HG02678 (cell line): ENCODE measurements at regions not wholly inside any gene's neighbourhood (a gene's known extent, or its start where the extent isn't known, plus 50 kb on each side); places are given as distances from the start of the nearest gene placed in this dataset.

Source experiments
- ATAC-seq: cut with Tn5 transposase; IDR thresholded peaks from one replicate; pipeline ENCODE4 v1.9.1; 2021; ENCODE audit warnings: mild to moderate bottlenecking, moderate library complexity; ENCODE audit not compliant: unreplicated experiment

DNA sequence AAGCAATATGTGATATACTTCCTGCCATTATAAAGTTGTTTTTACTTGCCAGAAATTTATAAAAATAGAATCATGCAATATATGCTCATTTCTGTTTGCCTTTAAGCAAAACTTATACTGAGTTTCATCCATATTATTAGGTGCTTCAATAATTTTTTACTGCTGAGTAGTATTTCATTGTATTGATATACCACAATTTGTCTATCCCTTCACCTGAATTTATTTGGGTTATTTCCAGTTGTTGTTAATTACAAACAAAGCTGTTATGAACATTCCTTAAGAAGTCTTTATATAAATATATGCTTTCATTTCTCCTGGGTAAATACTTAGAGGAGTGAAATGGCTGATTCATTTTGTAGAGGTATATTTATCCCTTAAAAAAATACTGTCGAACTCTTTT, 864.1 kb downstream of the HACE1 start:
- ATAC-seq = no peak

GRCh38 chr6:103983860-103984259, 875.9 kb downstream of the HACE1 start:
- no peak for ATAC-seq

- no peak for ATAC-seq
Observed at GRCh38 chr6:103983011-103983410, 876.7 kb downstream of the HACE1 start.

- no peak for ATAC-seq
Observed at GRCh38 chr6:103982574-103982973, 877.1 kb downstream of the HACE1 start.

GRCh38 chr6:103979308-103979707, 880.4 kb downstream of the HACE1 start:
- no peak for ATAC-seq

GRCh38 chr6:103937389-103937788, 922.3 kb downstream of the HACE1 start:
- ATAC-seq = no peak

DNA sequence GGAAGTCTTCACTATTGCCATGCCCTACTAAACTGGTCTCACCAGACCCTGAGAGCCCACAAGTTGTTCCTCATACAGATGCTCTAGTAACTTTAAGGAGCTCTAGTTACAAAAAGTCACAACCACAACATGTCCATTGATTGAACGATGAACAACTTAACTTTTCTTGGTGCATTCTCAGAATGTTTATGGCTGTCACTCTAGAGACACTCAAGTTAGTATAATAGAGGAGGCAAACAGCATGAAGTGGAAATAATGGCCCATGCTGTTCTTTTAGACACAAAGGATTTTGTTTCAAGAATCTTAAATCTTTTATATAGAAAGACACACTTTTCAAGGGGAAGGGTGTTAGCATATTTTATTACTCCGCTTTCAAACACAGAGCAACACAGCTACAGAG, 934.4 kb downstream of the HACE1 start:
- ATAC-seq = no peak

- no peak for ATAC-seq
Observed at GRCh38 chr6:103910018-103910417, 949.7 kb downstream of the HACE1 start.

- no peak for ATAC-seq
Observed at GRCh38 chr6:103908898-103909297, 950.8 kb downstream of the HACE1 start.

DNA sequence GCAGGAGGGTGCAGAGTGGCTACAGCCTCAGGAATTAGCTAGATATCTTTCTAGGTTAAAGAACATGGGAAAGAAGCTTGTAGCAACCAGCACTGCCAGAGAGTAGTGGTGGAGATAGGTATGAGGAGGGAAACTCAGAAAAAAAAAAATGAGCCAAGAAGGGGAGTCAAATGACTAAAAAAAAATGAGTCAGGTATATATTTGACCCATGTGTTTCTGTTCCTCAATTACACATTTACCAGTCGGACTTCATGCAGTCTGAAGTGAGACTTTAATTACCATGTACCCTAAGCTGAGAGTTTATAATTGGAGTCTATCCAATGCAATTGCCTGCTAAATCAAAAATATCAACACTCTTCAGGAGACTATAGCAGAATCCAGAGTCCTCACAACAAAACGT, 964.6 kb downstream of the HACE1 start:
- ATAC-seq = no peak

DNA sequence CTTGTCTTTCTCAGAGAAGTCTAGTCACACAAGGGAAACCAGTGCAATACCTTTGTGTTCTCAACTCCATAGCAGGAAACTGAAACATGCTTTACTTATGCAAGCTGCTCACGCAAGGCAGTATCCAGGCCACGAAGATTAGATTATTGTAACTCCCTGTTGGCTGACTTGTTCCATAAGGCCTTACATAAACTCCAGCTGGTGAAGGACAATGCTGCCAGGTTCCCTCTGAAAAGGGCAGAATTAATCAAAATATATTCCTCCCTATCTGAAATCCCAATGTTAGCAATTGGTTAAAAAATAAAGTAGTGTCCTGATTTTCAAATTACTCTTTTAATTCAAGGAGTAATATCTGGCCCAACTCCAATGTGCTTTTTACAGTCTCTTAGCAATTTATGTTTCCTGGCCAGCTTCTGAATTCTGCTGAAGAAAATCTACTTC, 966.6 kb downstream of the HACE1 start:
- no peak for ATAC-seq

- ATAC-seq = no peak
Observed at GRCh38 chr6:103886951-103887350, 972.8 kb downstream of the HACE1 start.

DNA sequence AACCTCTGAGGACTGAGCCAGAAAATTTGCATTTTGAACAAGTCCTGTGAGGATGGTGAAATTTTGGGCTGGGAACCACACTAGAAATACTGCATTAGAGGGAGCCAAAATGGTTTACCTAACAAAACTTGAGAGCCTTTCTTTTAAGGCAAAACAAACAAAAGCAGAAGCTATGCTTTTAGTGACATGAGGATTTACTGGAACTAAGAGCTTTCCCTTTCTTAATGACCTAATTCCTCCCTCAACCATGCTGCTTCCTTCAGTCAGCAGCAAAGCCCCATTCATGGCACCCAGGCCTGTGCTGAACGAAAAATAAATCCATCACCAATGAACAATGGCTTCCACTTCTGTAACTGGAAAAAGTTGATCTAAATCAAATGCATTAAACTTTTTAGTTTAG, 974.3 kb downstream of the HACE1 start:
- ATAC-seq = no peak

DNA sequence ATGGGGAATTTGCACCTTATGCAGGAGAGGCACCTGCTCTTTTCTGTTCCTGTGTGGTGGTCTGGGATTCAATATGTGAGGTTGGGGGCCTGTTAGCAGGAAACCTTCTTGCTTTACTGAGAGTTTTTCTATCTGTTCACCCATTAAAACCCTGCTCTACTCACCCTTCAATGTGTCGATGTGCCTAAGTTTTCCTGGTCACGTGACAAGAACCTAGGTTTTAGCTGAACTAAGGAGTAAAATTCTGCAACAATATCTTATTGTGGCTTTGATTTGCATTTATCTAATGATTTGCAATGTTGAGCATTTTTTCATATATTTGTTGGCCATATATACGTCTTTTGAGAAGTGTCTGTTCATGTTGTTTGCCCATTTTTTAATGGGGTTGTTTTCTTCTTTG, 979.9 kb downstream of the HACE1 start:
- no peak for ATAC-seq

DNA sequence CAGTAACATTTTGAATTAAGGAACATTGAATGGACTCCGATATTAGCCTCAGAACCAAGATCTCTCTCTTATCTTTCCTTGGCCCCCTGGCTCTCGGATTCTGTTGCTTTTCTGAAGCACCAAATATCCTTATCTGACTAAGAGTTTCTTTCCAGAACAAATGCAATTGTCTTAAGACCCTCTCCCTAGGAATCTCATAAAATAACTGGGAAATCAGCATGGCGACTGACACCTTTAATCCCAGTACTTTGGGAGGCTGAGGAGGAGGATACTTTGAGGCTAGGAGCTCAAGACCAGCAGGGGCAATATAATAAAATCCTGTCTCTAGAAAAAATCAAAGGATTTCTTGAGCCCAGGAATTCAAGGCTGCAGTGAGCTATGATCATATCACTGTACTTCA, 984.5 kb downstream of the HACE1 start:
- no peak for ATAC-seq

GRCh38 chr6:103874575-103874974, 985.1 kb downstream of the HACE1 start:
- ATAC-seq = no peak

DNA sequence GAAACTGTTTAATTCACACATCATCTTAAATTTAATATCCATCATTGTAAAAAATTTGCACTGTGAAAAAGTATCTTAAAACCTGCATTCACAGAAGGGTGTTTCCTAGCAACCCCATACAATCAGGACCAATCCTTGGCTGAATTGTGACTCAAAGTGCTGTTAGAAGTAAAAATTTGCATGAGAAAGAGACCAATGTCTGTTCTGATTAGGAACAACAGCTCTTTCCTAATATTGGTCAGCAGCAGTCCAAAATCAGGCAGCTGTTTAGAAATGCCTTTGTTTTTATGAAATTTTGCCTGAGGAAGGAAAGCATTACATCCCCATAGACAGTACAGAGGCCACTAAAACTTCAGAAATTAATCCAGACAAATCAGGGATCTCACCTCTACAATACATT, 987.0 kb downstream of the HACE1 start:
- no peak for ATAC-seq

DNA sequence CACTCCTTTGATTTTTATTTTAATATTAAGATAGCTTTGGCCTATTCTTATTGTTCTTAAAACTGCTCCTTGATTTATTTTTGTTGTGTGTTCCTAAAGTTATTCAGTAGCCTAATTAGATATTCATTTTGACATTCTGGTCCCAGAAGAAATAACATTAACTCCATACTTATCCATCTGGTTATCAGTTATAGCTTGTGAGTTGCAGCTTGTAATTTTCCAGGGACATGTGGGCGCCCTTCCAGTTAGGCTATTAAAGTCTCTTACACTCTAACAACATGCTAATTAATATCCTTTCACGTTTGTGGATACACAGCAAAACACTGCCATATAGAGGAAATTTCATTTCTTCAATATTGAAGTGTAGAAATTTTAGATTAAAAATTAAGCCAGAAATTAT, 987.5 kb downstream of the HACE1 start:
- no peak for ATAC-seq

GRCh38 chr6:103870970-103871369, 988.7 kb downstream of the HACE1 start:
- ATAC-seq = no peak

DNA sequence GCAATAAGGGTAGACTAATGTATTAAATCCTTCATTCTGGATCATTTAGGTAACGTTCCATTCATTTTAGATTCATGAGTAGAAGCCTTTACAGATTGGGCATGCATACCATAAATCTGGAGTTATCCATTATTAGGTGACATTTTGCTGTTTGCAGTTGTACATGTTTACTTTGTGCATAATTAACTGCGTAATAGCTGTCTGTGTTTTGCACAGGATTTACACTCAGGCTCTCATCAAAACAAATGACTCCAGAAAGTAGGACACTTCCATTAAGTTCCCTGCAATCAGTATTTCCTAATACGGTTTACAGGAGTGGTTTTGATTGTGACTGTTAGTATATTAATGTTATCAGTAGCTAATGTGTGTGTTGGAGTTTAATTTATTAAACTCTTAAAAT, 997.4 kb downstream of the HACE1 start:
- ATAC-seq = no peak

DNA sequence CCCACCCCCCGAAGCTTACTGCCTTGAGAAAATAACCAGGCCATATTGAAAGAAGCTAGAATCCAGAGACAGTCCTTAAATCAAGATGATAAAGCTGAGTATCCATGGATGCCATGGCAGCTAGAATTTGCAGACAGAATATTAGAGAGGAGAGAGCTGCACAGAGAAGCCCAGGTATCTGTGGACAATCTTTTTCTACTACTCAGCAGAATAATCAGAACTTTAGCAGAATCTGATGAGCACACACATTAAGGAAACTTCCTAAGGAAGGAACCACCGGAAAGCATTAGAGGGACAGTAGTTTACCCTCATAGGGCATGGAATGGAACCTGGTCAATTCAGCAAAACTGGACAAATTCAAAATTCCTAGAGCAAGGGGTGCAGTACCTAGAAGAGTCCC, 1001.7 kb downstream of the HACE1 start:
- ATAC-seq = no peak

DNA sequence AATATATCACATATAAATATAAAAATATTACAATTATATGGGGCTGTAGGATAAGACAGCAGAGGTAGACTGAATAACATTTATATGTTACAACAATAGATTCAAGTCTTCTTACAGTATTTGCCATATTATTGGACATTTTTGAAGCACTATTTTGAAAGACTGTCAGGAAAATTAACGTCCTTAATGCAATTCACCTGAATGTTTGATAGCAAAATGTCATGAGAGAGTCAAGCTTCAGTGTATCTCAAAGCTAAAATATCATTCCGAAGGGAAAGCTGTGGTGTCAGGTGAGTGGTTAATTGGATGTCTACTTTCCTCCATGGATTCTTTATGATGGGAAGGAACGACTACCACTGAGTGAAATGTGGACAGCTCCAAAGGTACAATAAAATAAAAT, 1004.0 kb downstream of the HACE1 start:
- no peak for ATAC-seq

GRCh38 chr6:103854059-103854458, 1005.7 kb downstream of the HACE1 start:
- ATAC-seq = no peak

GRCh38 chr6:103838457-103838856, 1021.3 kb downstream of the HACE1 start:
- no peak for ATAC-seq
